ENCODE measurements at regions not wholly inside any gene's neighbourhood (a gene's known extent, or its start where the extent isn't known, plus 50 kb on each side); places are given as distances from the start of the nearest gene placed in this dataset.

DNA sequence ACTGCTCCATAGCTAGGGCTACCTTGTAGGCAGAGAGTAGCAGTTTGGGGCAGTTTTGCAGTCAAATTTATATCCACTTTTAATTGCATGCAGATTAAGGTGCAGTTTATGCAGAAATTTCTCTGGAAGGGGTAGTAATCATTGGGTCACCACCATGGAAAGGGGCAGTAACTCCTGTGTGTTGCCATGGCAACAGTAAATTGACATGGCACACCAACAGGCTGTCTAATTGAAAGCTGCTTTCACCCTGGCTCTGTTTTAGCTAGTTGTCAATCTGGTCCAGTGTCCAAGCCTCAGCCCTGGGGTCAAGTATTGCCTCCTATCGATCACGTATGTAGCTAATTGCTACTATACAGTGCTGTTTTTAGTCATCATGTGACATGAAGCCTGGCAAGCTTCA, 786.1 kb upstream of the CNTN5 start:
- no peaks in the 10 kb centered on the region for H3K4me1 ChIP-seq

DNA sequence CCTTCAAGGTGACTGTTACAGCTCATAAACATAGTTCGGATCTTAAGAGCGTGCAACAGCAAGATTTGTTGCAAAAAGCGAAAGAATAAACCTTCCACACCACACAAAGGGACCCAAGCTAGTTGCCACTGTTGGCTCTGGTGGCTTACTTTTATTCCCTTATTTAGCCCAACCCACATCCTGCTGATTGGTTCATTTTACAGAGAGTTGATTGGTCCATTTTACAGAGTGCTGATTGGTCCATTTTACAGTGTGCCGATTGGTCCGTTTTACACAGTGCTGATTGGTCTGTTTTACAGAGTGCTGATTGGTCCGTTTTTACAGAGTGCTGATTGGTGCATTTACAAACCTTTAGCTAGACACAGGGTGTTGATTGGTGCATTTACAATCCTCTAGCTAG, 776.9 kb upstream of the CNTN5 start:
- in situ Hi-C loops (cut with MboI; ENCODE audit: low pct_ligation_motif_present in 1 of 4, low pct_unique_long_range_greater_than_20kb in 1 of 4, low sequenced_read_pairs in 3 of 4): no loop called here
- H3K27ac ChIP-seq: no peak overlapping the region
- 72 to 79% methylated on average over 6 of the region's 6 CpGs for WGBS, 2 donors (ENCODE audit: low coverage in 1 of 2)
- H3K27me3 ChIP-seq: no peaks in the 10 kb centered on the region
- intact Hi-C loops (cut with DNase I; ENCODE audit: low total_unique reads): no loop called here
- no peak for TF ChIP-seq POLR2AphosphoS5 (IDR thresholded peaks at IDR 0.05)
- no peak for TF ChIP-seq POLR2A (IDR thresholded peaks at IDR 0.05)
- no peak for TF ChIP-seq CTCF (IDR thresholded peaks at IDR 0.05)
- TF ChIP-seq EP300 (IDR thresholded peaks at IDR 0.05; ENCODE audit: low read depth): no peak
- H3K4me3 ChIP-seq: no peak overlapping the region
- no peaks in the 10 kb centered on the region for H3K4me1 ChIP-seq
- DNase-seq: no peak
- H3K9me3 ChIP-seq: peaks cover 0 to 7% of the 10 kb centered on the region in 2 donors
- no peaks in the 10 kb centered on the region for H3K36me3 ChIP-seq

More for the DNA sequence above, 786.1 kb upstream of the CNTN5 start:
- Histone ChIP-seq H3K36me3 (no peaks in the 10 kb centered on the region), H3K9me3 (no peaks in the 10 kb centered on the region), H3K27me3 (no peaks in the 10 kb centered on the region), H3K4me3 (no peak overlapping the region), H3K27ac (no peak overlapping the region)
- DNase-seq: no peak
- intact Hi-C loops (cut with DNase I; ENCODE audit: low total_unique reads) (no loop called here), in situ Hi-C loops (cut with MboI; ENCODE audit: low pct_ligation_motif_present in 1 of 4, low pct_unique_long_range_greater_than_20kb in 1 of 4, low sequenced_read_pairs in 3 of 4) (no loop called here)
- TF ChIP-seq POLR2AphosphoS5 (IDR thresholded peaks at IDR 0.05): no peak
- no peak for TF ChIP-seq EP300 (IDR thresholded peaks at IDR 0.05; ENCODE audit: low read depth)
- no peak for TF ChIP-seq POLR2A (IDR thresholded peaks at IDR 0.05)
- TF ChIP-seq CTCF (IDR thresholded peaks at IDR 0.05): no peak
- 79% methylated on average over 2 of the region's 2 CpGs; no CpG with 5 or more reads in 1 of the 2 donors for WGBS, 2 donors (ENCODE audit: low coverage in 1 of 2)

- Histone ChIP-seq H3K36me3 (no peaks in the 10 kb centered on the region), H3K27ac (no peak overlapping the region), H3K4me3 (no peak overlapping the region), H3K9me3 (peaks cover 4 to 20% of the 10 kb centered on the region in 2 donors), H3K27me3 (no peaks in the 10 kb centered on the region), H3K4me1 (no peaks in the 10 kb centered on the region)
- in situ Hi-C loops (cut with MboI; ENCODE audit: low pct_ligation_motif_present in 1 of 4, low pct_unique_long_range_greater_than_20kb in 1 of 4, low sequenced_read_pairs in 3 of 4) (no loop called here), intact Hi-C loops (cut with DNase I; ENCODE audit: low total_unique reads) (no loop called here)
- WGBS, 2 donors (ENCODE audit: low coverage in 1 of 2): 82 to 88% methylated on average over 1 of the region's 1 CpG
- TF ChIP-seq CTCF (IDR thresholded peaks at IDR 0.05): no peak
- no peak for TF ChIP-seq POLR2AphosphoS5 (IDR thresholded peaks at IDR 0.05)
- no peak for TF ChIP-seq POLR2A (IDR thresholded peaks at IDR 0.05)
- no peak for TF ChIP-seq EP300 (IDR thresholded peaks at IDR 0.05; ENCODE audit: low read depth)
- DNase-seq: no peak
Observed at GRCh38 chr11:98260983-98261382, 759.8 kb upstream of the CNTN5 start.

GRCh38 chr11:98277251-98277912, 743.4 kb upstream of the CNTN5 start:
- Histone ChIP-seq H3K36me3 (no peaks in the 10 kb centered on the region), H3K27me3 (no peaks in the 10 kb centered on the region), H3K4me3 (no peak overlapping the region), H3K27ac (no peak overlapping the region), H3K9me3 (peaks cover 0 to 7% of the 10 kb centered on the region in 2 donors), H3K4me1 (no peaks in the 10 kb centered on the region)
- no peak for DNase-seq
- intact Hi-C loops (cut with DNase I; ENCODE audit: low total_unique reads): no loop called here
- in situ Hi-C loops (cut with MboI; ENCODE audit: low pct_ligation_motif_present in 1 of 4, low pct_unique_long_range_greater_than_20kb in 1 of 4, low sequenced_read_pairs in 3 of 4): no loop called here
- TF ChIP-seq POLR2A (IDR thresholded peaks at IDR 0.05) (no peak), POLR2AphosphoS5 (IDR thresholded peaks at IDR 0.05) (no peak), CTCF (IDR thresholded peaks at IDR 0.05) (no peak), EP300 (IDR thresholded peaks at IDR 0.05; ENCODE audit: low read depth) (no peak)
- 69 to 73% methylated on average over 2 of the region's 2 CpGs for WGBS, 2 donors (ENCODE audit: low coverage in 1 of 2)
